ENCODE measurements at regions not wholly inside any gene's neighbourhood (a gene's known extent, or its start where the extent isn't known, plus 50 kb on each side); places are given as distances from the start of the nearest gene placed in this dataset.

DNA sequence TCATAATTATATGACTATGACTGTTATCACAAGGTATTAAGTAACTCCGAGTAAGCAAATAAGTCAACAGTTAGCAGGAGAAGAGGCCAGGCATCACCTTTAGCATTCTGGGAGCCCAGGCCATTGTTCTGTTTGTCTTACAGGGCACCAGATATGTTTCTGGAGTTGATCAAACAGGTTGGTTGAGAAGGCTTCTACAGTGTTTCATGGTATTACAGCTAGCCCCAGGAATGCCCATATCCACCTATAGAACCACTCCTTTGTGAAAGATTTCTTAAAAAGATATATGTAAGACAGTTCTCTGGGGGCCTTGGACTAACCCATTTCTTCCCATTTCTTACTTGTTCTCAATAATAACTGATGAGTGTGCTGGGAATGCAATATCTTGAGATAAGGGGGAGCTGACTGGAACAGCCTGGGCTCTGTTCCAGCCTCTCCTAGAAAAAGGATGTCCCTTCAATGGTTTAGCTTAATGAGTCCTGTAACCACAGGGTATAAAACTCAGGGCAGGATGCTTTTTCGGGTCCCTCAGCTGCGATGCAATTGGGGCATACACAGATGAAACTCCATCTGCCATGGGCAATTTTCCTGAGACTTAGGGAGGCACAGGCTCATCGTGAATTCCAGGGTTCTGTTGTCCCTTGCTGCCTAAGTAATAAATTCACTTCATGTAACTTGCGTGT is 286.4 kb downstream of the BAMBI start:
- TF ChIP-seq, protein P1, sequence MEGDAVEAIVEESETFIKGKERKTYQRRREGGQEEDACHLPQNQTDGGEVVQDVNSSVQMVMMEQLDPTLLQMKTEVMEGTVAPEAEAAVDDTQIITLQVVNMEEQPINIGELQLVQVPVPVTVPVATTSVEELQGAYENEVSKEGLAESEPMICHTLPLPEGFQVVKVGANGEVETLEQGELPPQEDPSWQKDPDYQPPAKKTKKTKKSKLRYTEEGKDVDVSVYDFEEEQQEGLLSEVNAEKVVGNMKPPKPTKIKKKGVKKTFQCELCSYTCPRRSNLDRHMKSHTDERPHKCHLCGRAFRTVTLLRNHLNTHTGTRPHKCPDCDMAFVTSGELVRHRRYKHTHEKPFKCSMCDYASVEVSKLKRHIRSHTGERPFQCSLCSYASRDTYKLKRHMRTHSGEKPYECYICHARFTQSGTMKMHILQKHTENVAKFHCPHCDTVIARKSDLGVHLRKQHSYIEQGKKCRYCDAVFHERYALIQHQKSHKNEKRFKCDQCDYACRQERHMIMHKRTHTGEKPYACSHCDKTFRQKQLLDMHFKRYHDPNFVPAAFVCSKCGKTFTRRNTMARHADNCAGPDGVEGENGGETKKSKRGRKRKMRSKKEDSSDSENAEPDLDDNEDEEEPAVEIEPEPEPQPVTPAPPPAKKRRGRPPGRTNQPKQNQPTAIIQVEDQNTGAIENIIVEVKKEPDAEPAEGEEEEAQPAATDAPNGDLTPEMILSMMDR (IDR thresholded peaks at IDR 0.05): no peak
- no peak for TF ChIP-seq POLR2A (IDR thresholded peaks at IDR 0.05)
